ENCODE measurements at regions not wholly inside any gene's neighbourhood (a gene's known extent, or its start where the extent isn't known, plus 50 kb on each side); places are given as distances from the start of the nearest gene placed in this dataset.

DNA sequence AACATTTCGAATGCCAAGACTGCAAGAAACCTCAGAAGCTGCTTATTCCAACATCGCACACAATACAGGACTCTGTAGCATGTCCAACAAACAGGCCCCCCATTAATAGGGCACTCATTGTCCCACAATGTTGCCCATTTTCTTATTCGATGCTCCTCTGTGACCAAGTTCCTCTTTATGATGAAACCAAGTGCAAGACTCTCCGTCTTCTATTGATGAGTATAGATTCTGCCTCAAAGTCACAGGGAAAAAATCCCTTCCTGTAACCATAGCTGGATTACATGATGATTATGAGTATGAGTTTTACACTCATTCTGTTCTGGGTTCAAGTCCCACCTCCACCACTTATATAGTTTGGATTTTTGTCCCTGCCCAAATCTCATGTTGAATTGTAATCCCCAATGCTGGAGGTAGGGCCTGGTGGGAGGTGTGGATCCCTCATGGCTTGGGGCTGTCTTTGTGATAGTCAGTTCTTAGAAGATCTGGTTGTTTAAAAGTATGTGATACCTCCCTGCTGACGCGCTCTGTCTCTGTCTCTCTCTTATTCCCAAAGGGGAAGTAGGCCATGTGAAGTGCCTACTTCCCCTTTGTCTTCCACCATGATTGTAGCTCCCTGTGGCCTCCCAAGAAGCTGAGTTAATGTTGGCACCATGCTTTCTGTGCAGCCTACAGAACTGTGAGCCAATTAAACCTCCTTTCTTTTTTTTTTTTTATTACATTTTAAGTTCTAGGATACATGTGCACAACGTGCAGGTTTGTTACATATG lies 148.7 kb downstream of the OSR1 start:
- TF ChIP-seq, protein P1, sequence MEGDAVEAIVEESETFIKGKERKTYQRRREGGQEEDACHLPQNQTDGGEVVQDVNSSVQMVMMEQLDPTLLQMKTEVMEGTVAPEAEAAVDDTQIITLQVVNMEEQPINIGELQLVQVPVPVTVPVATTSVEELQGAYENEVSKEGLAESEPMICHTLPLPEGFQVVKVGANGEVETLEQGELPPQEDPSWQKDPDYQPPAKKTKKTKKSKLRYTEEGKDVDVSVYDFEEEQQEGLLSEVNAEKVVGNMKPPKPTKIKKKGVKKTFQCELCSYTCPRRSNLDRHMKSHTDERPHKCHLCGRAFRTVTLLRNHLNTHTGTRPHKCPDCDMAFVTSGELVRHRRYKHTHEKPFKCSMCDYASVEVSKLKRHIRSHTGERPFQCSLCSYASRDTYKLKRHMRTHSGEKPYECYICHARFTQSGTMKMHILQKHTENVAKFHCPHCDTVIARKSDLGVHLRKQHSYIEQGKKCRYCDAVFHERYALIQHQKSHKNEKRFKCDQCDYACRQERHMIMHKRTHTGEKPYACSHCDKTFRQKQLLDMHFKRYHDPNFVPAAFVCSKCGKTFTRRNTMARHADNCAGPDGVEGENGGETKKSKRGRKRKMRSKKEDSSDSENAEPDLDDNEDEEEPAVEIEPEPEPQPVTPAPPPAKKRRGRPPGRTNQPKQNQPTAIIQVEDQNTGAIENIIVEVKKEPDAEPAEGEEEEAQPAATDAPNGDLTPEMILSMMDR (IDR thresholded peaks at IDR 0.05) = no peak
- no peak for TF ChIP-seq POLR2A (IDR thresholded peaks at IDR 0.05)

Measured in esophagus squamous epithelium (tissue), 4 donors.